ENCODE measurements at regions not wholly inside any gene's neighbourhood (a gene's known extent, or its start where the extent isn't known, plus 50 kb on each side); places are given as distances from the start of the nearest gene placed in this dataset.

GRCh38 chr1:87820668-87821334 is 492.1 kb downstream of the LMO4 start:
- no peak for DNase-seq (ENCODE audit: low read depth)

- no peak for DNase-seq (ENCODE audit: low read depth)
Observed at GRCh38 chr1:87821335-87821697, 492.6 kb downstream of the LMO4 start.

GRCh38 chr1:87826681-87827251 is 498.1 kb downstream of the LMO4 start:
- peak; percentile 45 for DNase-seq (ENCODE audit: low read depth)

- DNase-seq (ENCODE audit: low read depth), result no peak
Observed at GRCh38 chr1:87829360-87829759, 500.7 kb downstream of the LMO4 start.

- no peak for DNase-seq (ENCODE audit: low read depth)
Observed at GRCh38 chr1:87830432-87830978, 501.8 kb downstream of the LMO4 start.

- DNase-seq (ENCODE audit: low read depth), result no peak
Observed at GRCh38 chr1:87833166-87833565, 504.5 kb downstream of the LMO4 start.

GRCh38 chr1:87834151-87834550 is 505.5 kb downstream of the LMO4 start:
- no peak for DNase-seq (ENCODE audit: low read depth)

GRCh38 chr1:87834941-87835340 is 506.3 kb downstream of the LMO4 start:
- DNase-seq (ENCODE audit: low read depth), result no peak

GRCh38 chr1:87840767-87841166 is 512.1 kb downstream of the LMO4 start:
- DNase-seq (ENCODE audit: low read depth), result no peak

- no peak for DNase-seq (ENCODE audit: low read depth)
Observed at GRCh38 chr1:87841332-87841731, 512.7 kb downstream of the LMO4 start.

GRCh38 chr1:87842156-87842555 is 513.5 kb downstream of the LMO4 start:
- peak; percentile 1 for DNase-seq (ENCODE audit: low read depth)

GRCh38 chr1:87844251-87844650 is 515.6 kb downstream of the LMO4 start:
- no peak for DNase-seq (ENCODE audit: low read depth)

GRCh38 chr1:87851490-87851889 is 522.8 kb downstream of the LMO4 start:
- no peak for DNase-seq (ENCODE audit: low read depth)

- DNase-seq (ENCODE audit: low read depth), result no peak
Observed at GRCh38 chr1:87852410-87853161, 523.9 kb downstream of the LMO4 start.

- DNase-seq (ENCODE audit: low read depth), result no peak
Observed at GRCh38 chr1:87853576-87854351, 525.1 kb downstream of the LMO4 start.

GRCh38 chr1:87863317-87863716 is 534.6 kb downstream of the LMO4 start:
- no peak for DNase-seq (ENCODE audit: low read depth)

GRCh38 chr1:87864676-87865075 is 536.0 kb downstream of the LMO4 start:
- no peak for DNase-seq (ENCODE audit: low read depth)

GRCh38 chr1:87866416-87866815 is 537.7 kb downstream of the LMO4 start:
- no peak for DNase-seq (ENCODE audit: low read depth)

GRCh38 chr1:87867626-87868025 is 538.9 kb downstream of the LMO4 start:
- peak; percentile 47 for DNase-seq (ENCODE audit: low read depth)

- peak; percentile 67 for DNase-seq (ENCODE audit: low read depth)
Observed at GRCh38 chr1:87869567-87869966, 540.9 kb downstream of the LMO4 start.

- DNase-seq (ENCODE audit: low read depth), result no peak
Observed at GRCh38 chr1:87872189-87872588, 543.5 kb downstream of the LMO4 start.

- DNase-seq (ENCODE audit: low read depth), result no peak
Observed at GRCh38 chr1:87872692-87873091, 544.0 kb downstream of the LMO4 start.
